CD4-positive, alpha-beta memory T cell (primary cell): ENCODE measurements at regions not wholly inside any gene's neighbourhood (a gene's known extent, or its start where the extent isn't known, plus 50 kb on each side); places are given as distances from the start of the nearest gene placed in this dataset.

ENCODE experiments used
- CTCF ChIA-PET: fragments of 350-600 bp; sonication (Branson Sonifier 250); formaldehyde crosslinking; loops from one replicate; lab custom pipeline; 2021; ENCODE audit warnings: inconsistent platforms; ENCODE audit not compliant: partially characterized antibody; lab: Charles Lee
- POLR2A ChIA-PET: fragments of 350-600 bp; sonication (Branson Sonifier 250); formaldehyde crosslinking; loops from one replicate; lab custom pipeline; 2021; ENCODE audit not compliant: partially characterized antibody; lab: Charles Lee
- DNase-seq, 5 donors: peaks; one replicate each; pipeline versions ENCODE4 v3.0.0 to v3.0.0-alpha.2; 2020 to 2022; ENCODE audit warnings: mixed read lengths in 1 of 5
- H3K27ac ChIP-seq: one replicate; pipeline ENCODE4 v1.7.0; 2013; ENCODE audit warnings: low read depth, low read length
- H3K27me3 ChIP-seq: 2 replicates; pipeline ENCODE4 v1.7.0; 2013; ENCODE audit warnings: mild to moderate bottlenecking, low read length, moderate library complexity; ENCODE audit not compliant: insufficient read depth
- H3K36me3 ChIP-seq: 2 replicates; pipeline ENCODE4 v1.7.0; 2013; ENCODE audit warnings: mild to moderate bottlenecking, low read length, moderate library complexity; ENCODE audit not compliant: insufficient read depth
- H3K4me1 ChIP-seq: 2 replicates; pipeline ENCODE4 v1.7.0; 2013; ENCODE audit warnings: mild to moderate bottlenecking, low read length, moderate library complexity; ENCODE audit not compliant: insufficient read depth
- H3K4me3 ChIP-seq, 2 donors: one replicate each; pipeline ENCODE4 v1.7.0; 2013; ENCODE audit warnings: low read length in 2 of 2, mild to moderate bottlenecking in 1 of 2
- H3K9me3 ChIP-seq, 2 donors: one replicate each; pipeline ENCODE4 v1.7.0; 2013; ENCODE audit warnings: low read length in 2 of 2, control low read depth in 1 of 2; ENCODE audit not compliant: control insufficient read depth in 1 of 2
- H3K27ac Mint-ChIP-seq, 7 donors: one replicate each; pipeline ENCODE4 v1.8.0; 2020 to 2021; ENCODE audit warnings: mixed read lengths in 7 of 7, mild to moderate bottlenecking in 6 of 7, inconsistent platforms in 3 of 7, moderate library complexity in 3 of 7
- H3K27me3 Mint-ChIP-seq, 2 donors: one replicate each; pipeline ENCODE4 v1.8.0; 2020 to 2021; ENCODE audit warnings: mixed read lengths in 2 of 2
- H3K36me3 Mint-ChIP-seq, 2 donors: one replicate each; pipeline ENCODE4 v1.8.0; 2020 to 2021; ENCODE audit warnings: mixed read lengths in 2 of 2, inconsistent platforms in 1 of 2, mild to moderate bottlenecking in 1 of 2
- H3K4me1 Mint-ChIP-seq, 4 donors: one replicate each; pipeline ENCODE4 v1.8.0; 2020 to 2021; ENCODE audit warnings: mixed read lengths in 4 of 4, mild to moderate bottlenecking in 1 of 4
- H3K4me3 Mint-ChIP-seq, 8 donors: one replicate each; pipeline ENCODE4 v1.8.0; 2020 to 2021; ENCODE audit warnings: mixed read lengths in 8 of 8, mild to moderate bottlenecking in 7 of 8, moderate library complexity in 6 of 8, inconsistent platforms in 3 of 8
- H3K9me3 Mint-ChIP-seq, 8 donors: one replicate each; pipeline ENCODE4 v1.8.0; 2020 to 2021; ENCODE audit warnings: mixed read lengths in 8 of 8, mild to moderate bottlenecking in 5 of 8, inconsistent platforms in 3 of 8, moderate library complexity in 1 of 8
- intact Hi-C: fragments of 100-400 bp; cut with micrococcal nuclease; formaldehyde crosslinking; loops from one replicate; pipeline ENCODE4 v1.15.1; 2023

DNA sequence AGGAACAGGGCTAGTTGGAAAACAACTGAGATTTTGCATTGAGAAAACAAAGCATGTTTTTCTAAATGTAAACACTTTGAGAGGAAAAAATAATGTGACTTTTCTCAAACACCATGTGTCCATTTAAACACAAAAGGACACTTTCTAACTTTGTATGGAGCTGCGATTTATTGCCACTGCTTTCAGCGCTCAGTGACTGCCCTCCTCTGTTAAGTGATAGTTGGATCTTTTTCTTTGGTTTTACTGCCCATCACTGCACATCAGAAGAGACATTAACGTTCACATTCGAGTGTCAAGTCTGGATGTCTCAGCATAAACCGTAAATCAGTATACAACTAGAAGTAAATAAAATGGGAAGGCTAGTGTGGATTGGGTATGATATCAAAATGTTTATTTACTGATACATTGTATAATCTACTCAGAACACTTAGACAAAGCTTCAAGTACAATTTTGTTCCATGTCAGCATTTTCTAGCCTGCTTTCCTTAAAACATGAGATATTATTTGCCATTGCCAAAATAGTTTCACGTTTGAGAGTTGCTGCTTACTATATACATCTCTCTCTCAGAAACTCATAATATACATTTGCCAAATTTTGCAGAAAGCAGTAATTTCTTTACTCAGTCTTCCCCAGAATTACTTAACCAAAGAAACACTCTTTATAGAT lies 237.6 kb downstream of the IKZF2 start:
- Mint-ChIP-seq H3K36me3 (no peaks in the 10 kb centered on the region), H3K9me3 (peaks cover 0 to 4% (median 0%) of the 10 kb centered on the region in 8 donors), H3K27ac (no peak overlapping the region), H3K4me1 (no peaks in the 10 kb centered on the region), H3K27me3 (no peaks in the 10 kb centered on the region), H3K4me3 (no peak overlapping the region)
- Histone ChIP-seq H3K9me3 (no peaks in the 10 kb centered on the region), H3K27ac (no peak overlapping the region), H3K4me3 (no peak overlapping the region), H3K4me1 (no peaks in the 10 kb centered on the region), H3K36me3 (no peaks in the 10 kb centered on the region), H3K27me3 (no peaks in the 10 kb centered on the region)
- intact Hi-C loops: no loop called here
- POLR2A ChIA-PET: no interaction called here
- CTCF ChIA-PET: interaction anchor here (0.9 kb wide), 1 partner anchor 22 kb away, joined by 3 read pairs; no protein-coding TSS in a partner anchor
- DNase-seq: no peak

DNA sequence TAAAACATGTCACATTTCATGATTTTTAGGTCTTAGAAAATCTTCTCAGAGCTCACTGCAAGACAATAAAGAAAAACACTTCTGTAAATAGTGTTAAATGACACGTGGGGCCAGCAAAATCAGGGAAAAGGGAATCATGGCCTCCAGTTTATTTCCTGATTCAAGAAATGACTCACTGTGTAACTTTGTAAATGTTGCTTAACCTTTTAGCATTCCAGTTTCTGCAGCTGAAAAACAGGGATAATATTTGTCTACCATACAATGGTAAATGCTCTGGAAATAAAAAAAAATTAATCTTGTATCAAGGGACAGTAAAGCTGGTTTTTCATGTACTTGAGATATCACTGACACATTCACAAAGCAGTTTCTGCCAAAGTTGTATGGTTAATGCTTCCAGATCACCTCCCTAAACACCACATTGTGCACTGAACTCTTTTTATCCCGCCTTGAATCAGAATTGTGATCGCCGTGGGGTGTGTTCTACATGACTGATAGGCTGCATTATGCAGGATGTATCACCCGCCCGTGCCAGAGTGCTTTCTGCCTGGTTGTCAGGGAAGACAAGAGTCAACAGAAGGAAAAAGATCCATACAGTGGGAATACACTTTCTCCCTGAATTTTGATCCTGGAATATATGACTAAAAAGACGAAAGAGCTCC lies 238.8 kb downstream of the IKZF2 start:
- H3K9me3 ChIP-seq: no peaks in the 10 kb centered on the region
- H3K4me1 Mint-ChIP-seq: no peaks in the 10 kb centered on the region
- intact Hi-C loops: no loop called here
- no peak overlapping the region for H3K27ac Mint-ChIP-seq
- no peak overlapping the region for H3K4me3 Mint-ChIP-seq
- no peak for DNase-seq
- CTCF ChIA-PET: no interaction called here
- H3K36me3 ChIP-seq: no peaks in the 10 kb centered on the region
- H3K4me3 ChIP-seq: no peak overlapping the region
- no peak overlapping the region for H3K27ac ChIP-seq
- no peaks in the 10 kb centered on the region for H3K27me3 Mint-ChIP-seq
- H3K4me1 ChIP-seq: no peaks in the 10 kb centered on the region
- H3K27me3 ChIP-seq: no peaks in the 10 kb centered on the region
- no peaks in the 10 kb centered on the region for H3K36me3 Mint-ChIP-seq
- POLR2A ChIA-PET: no interaction called here
- H3K9me3 Mint-ChIP-seq: peaks cover 0 to 4% (median 0%) of the 10 kb centered on the region in 8 donors

DNA sequence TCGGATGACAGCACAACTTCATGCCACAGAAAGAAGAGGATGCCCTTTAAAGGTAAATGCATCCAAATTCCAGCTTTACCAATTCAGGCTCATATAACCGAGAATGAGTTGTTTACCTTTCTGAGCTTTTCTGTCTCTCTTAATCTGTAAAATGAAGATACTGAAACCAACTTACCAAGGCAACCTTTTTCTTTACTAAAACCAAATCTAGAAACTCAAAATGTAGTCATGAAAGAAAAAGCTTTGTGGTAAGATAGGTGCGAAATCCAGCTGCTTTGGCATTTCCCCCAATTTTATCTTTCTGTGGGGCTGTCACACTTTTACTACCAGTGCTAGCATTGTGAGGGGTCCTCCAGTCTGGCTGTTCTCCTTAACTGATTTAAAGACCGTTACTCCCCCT lies 240.4 kb downstream of the IKZF2 start:
- no peak overlapping the region for H3K27ac ChIP-seq

DNA sequence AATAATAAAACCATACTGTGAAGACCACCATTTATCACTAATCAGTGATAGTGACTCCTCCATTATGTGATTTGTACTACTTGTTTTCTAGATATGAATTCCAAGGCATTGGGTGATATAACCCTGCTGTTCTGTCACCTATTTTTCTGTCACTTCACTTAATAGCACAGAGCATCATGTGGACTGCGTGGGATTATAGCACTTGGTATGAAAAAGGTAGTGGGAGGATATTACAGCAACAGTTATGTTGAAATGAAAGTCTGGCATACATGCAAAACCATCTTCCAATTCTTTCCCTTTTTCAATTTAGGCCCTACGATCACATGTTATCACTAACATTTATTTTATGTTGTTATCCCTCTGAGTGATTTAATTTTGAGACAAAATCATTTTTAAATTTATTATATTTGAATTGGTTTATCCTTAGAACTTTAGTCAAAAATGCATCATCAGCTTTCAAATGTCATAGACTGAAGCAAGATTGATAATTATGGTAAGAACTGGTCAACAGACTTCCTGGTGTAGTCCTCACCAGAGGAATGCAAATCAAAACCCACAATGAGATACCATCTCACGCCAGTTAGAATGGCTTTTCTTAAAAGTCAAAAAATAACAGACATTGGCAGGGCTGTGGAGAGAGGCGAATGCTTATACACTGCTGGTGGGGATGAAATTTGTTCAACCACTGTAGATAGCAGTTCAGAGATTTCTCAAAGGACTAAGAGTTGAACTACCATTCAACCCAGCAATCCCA lies 242.6 kb downstream of the IKZF2 start:
- DNase-seq: no peak
- peaks cover 0 to 4% (median 0%) of the 10 kb centered on the region in 8 donors for H3K9me3 Mint-ChIP-seq
- POLR2A ChIA-PET: no interaction called here
- CTCF ChIA-PET: no interaction called here
- H3K4me3 ChIP-seq: no peak overlapping the region
- no peaks in the 10 kb centered on the region for H3K36me3 ChIP-seq
- no peaks in the 10 kb centered on the region for H3K4me1 Mint-ChIP-seq
- intact Hi-C loops: no loop called here
- H3K9me3 ChIP-seq: no peaks in the 10 kb centered on the region
- no peaks in the 10 kb centered on the region for H3K36me3 Mint-ChIP-seq
- H3K4me3 Mint-ChIP-seq: no peak overlapping the region
- H3K27ac ChIP-seq: no peak overlapping the region
- H3K27ac Mint-ChIP-seq: no peak overlapping the region
- no peaks in the 10 kb centered on the region for H3K4me1 ChIP-seq
- no peaks in the 10 kb centered on the region for H3K27me3 ChIP-seq
- no peaks in the 10 kb centered on the region for H3K27me3 Mint-ChIP-seq

More for the DNA sequence above, 240.4 kb downstream of the IKZF2 start:
- no peak for DNase-seq
- Histone ChIP-seq H3K27me3 (no peaks in the 10 kb centered on the region), H3K9me3 (no peaks in the 10 kb centered on the region), H3K4me1 (no peaks in the 10 kb centered on the region), H3K4me3 (no peak overlapping the region), H3K36me3 (no peaks in the 10 kb centered on the region)
- intact Hi-C loops: no loop called here
- POLR2A ChIA-PET: no interaction called here
- Mint-ChIP-seq H3K4me3 (no peak overlapping the region), H3K27ac (peak overlapping the region in 1 of 7 donors; percentile 6), H3K4me1 (no peaks in the 10 kb centered on the region), H3K9me3 (peaks cover 0 to 4% (median 0%) of the 10 kb centered on the region in 8 donors), H3K27me3 (no peaks in the 10 kb centered on the region), H3K36me3 (no peaks in the 10 kb centered on the region)
- CTCF ChIA-PET: no interaction called here

DNA sequence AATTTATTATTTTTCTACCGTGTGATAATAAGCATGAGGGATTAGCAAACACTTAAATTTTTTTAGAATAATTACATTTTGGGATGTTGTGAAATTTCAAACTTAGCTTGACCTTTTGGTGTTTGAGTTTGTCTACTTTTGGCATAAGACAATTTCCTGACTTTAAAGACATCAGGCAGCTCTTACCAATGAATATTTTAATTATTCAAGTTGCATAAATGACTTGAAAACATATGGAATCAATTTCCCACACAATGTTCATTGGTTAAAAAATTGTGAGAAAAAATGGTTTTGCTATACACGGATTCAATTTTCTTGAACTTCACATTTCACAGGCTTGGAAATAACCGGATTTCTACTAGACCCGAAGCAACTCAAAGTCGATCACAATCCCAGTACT lies 243.4 kb downstream of the IKZF2 start:
- ChIA-PET POLR2A (no interaction called here), CTCF (no interaction called here)
- intact Hi-C loops: no loop called here
- Histone ChIP-seq H3K27me3 (no peaks in the 10 kb centered on the region), H3K4me3 (no peak overlapping the region), H3K36me3 (no peaks in the 10 kb centered on the region), H3K27ac (no peak overlapping the region), H3K4me1 (no peaks in the 10 kb centered on the region), H3K9me3 (no peaks in the 10 kb centered on the region)
- no peak overlapping the region for H3K27ac Mint-ChIP-seq
- H3K4me3 Mint-ChIP-seq: no peak overlapping the region
- no peak for DNase-seq
- no peaks in the 10 kb centered on the region for H3K27me3 Mint-ChIP-seq
- H3K36me3 Mint-ChIP-seq: no peaks in the 10 kb centered on the region
- H3K4me1 Mint-ChIP-seq: no peaks in the 10 kb centered on the region
- H3K9me3 Mint-ChIP-seq: peaks cover 0 to 4% (median 0%) of the 10 kb centered on the region in 8 donors

DNA sequence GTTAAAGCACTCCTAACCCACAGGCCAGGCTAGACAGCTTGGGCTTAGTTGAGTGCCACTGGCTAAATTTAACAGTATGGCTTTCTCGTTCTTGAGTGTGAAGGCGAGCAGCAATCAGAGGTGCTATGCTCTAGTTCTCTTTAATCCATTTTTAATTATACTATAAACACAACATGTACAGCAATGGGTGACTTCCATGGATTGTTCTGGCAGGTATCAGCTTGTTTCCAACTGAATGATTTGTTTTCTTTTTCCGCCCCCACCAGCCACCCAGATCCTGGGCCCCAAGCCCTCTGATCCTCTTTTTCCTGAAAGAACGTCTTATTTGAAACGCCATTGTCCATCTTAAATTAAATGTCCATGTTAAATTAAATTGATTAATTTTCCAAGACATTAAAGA lies 244.8 kb downstream of the IKZF2 start:
- no peak for DNase-seq
- no peaks in the 10 kb centered on the region for H3K9me3 ChIP-seq
- no peaks in the 10 kb centered on the region for H3K4me1 ChIP-seq
- no peak overlapping the region for H3K27ac ChIP-seq
- Mint-ChIP-seq H3K4me1 (no peaks in the 10 kb centered on the region), H3K9me3 (peaks cover 0 to 8% (median 0%) of the 10 kb centered on the region in 8 donors), H3K36me3 (no peaks in the 10 kb centered on the region), H3K27ac (no peak overlapping the region), H3K27me3 (no peaks in the 10 kb centered on the region), H3K4me3 (no peak overlapping the region)
- CTCF ChIA-PET: no interaction called here
- no peaks in the 10 kb centered on the region for H3K27me3 ChIP-seq
- intact Hi-C loops: no loop called here
- H3K36me3 ChIP-seq: no peaks in the 10 kb centered on the region
- H3K4me3 ChIP-seq: no peak overlapping the region
- POLR2A ChIA-PET: no interaction called here

DNA sequence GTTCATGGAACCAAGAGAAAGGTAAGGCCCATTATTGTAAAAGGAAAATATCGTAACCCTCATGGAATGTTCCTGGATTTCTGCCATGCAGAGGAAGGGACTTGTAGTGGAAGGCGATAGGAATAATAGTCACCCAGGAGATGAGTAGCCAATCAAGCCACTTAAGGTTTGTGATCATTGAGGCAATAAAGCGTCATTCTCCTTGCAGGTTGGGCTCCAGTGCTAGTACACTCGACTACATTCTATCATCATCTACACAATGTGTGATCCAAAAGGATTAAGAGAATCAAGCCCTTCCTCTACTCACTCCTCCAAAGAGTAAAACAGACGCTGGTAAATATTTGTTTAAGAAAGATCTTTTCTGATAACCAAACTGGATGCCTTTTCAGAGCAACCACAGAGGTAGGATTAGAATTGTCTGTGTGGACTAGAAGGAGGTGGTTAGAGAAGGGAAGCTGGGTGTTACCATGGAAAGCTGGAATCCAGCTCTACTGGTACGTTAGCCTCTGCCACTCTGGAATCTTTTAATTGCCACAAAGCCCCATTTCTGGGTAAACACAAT lies 245.7 kb downstream of the IKZF2 start:
- H3K4me3 ChIP-seq: no peak overlapping the region
- ChIA-PET POLR2A (no interaction called here), CTCF (no interaction called here)
- H3K27ac ChIP-seq: no peak overlapping the region
- H3K27me3 Mint-ChIP-seq: no peaks in the 10 kb centered on the region
- H3K36me3 Mint-ChIP-seq: no peaks in the 10 kb centered on the region
- H3K9me3 Mint-ChIP-seq: peaks cover 0 to 8% (median 0%) of the 10 kb centered on the region in 8 donors
- no peak for DNase-seq
- H3K27me3 ChIP-seq: no peaks in the 10 kb centered on the region
- no peaks in the 10 kb centered on the region for H3K36me3 ChIP-seq
- H3K4me1 Mint-ChIP-seq: no peaks in the 10 kb centered on the region
- H3K4me1 ChIP-seq: no peaks in the 10 kb centered on the region
- H3K27ac Mint-ChIP-seq: no peak overlapping the region
- no peaks in the 10 kb centered on the region for H3K9me3 ChIP-seq
- intact Hi-C loops: no loop called here
- no peak overlapping the region for H3K4me3 Mint-ChIP-seq
